NOMO-1 treated with DMSO at 0.1 percent for 48 hours (cell line): ENCODE measurements at regions not wholly inside any gene's neighbourhood (a gene's known extent, or its start where the extent isn't known, plus 50 kb on each side); places are given as distances from the start of the nearest gene placed in this dataset.
"Not testable (repeated sequence)": the region's sequence is repeated elsewhere in the genome, so short reads cannot be mapped to it uniquely, and the experiment has no call there.

Experiments used
- DNase-seq: peaks from one replicate; lab custom pipeline; 2025; ENCODE audit not compliant: unreplicated experiment; lab: John Stamatoyannopoulos, UW

DNA sequence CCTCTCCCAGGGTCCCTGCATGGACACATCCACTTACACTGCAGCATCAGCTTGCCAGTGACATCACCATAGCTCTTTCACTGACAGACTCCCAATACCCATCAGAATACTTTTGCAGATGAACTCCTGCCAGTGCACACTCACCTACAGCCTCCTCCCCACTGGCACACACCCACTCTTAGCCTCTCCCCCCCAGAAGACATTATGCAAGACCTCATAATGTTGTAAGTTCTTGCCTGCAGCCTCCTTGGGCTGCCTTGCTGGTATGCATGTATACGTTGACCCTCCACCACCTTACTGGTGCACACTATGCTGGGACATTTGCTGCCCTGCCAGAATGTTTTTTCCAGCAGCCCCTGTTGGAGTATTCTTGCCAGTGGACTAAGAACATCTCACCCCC, 324.2 kb downstream of the AEBP2 start:
- no peak for DNase-seq

DNA sequence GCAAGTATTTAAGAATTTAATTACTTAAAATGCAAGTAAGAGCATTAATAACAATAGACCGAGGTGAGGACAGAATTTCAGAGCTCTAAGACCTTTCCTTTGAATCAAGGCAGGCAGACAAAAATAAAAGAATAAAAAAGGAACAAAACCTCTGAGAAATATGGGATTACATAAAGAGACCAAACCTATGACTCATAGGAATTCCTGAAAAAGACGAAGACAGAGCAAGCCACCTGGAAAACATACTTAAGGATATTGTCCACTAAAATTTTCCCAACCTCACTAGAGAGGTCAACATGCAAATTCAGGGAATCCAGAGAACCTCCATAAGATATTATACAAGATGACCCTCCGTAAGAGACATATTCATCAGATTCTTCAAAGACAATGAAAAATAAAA, 325.1 kb downstream of the AEBP2 start:
- DNase-seq: no peak

- no peak for DNase-seq
These were observed 332.6 kb downstream of the AEBP2 start for GRCh38 chr12:19771858-19772257.

- DNase-seq: no peak
These were observed 333.5 kb downstream of the AEBP2 start for GRCh38 chr12:19772776-19773175.

- DNase-seq: no peak
These were observed 335.9 kb downstream of the AEBP2 start for GRCh38 chr12:19775241-19775640.

DNA sequence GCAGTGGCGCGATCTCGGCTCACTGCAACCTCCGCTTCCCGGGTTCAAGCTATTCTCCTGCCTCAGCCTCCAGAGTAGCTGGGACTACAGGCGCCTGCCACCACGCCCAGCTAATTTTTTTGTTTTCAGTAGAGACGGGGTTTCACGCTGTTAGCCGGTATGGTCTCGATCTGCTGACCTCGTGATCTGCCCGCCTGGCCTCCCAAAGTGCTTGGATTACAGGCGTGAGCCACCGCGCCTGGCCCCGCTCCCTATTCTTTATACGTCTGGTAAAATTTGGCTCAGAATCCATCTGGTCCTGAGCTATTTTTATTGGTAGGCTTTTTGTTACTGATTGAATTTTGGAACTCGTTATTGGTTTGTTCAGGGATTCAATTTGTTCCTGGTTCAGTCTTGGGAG, 336.7 kb downstream of the AEBP2 start:
- not testable (repeated sequence) for DNase-seq

DNA sequence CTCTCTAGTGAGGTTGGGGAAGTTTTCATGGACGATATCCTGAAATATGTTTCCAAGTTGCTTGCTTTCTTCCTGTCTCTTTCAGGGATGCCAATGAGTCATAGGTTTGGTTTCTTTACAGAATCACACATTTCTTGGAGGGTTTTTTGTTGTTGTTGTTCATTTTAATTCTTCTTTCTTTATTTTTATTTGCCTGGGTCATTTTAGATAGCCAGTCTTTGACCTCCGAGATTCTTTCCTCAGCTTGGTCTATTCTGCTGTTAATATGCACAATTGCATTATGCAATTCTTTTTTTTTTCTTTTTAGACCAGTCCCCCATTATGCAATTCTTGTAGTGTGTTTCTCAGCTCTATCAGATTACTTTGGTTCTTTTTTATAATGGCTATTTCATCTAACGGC, 338.9 kb downstream of the AEBP2 start:
- peak; percentile 20 for DNase-seq

DNA sequence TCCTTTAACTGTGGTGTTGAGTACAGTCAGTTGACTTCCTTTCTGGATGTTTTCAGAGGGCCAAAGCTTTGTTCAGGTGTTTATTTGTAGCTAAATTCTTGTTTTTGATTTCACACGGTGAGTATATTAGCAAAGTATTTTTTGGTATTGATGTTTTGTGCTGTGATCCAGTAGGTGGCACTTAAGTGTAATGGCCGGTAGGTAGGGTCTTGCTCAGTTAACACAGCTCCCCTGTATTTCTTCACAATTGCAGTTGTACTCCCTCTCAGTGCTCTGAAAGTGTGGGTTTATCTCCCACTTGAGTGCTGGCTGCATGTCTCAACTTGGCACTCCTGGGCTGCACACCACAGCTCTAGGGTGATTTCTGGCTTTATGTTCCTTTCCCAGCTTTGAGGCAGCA, 339.5 kb downstream of the AEBP2 start:
- no peak for DNase-seq

GRCh38 chr12:19779395-19780056, 340.2 kb downstream of the AEBP2 start:
- DNase-seq: no peak

- DNase-seq: no peak
These were observed 341.2 kb downstream of the AEBP2 start for GRCh38 chr12:19780460-19780859.

GRCh38 chr12:19783547-19784444, 344.5 kb downstream of the AEBP2 start:
- no peak for DNase-seq

GRCh38 chr12:19792028-19792427, 352.7 kb downstream of the AEBP2 start:
- DNase-seq: peak; percentile 23

GRCh38 chr12:19794116-19794515, 354.8 kb downstream of the AEBP2 start:
- DNase-seq: no peak

GRCh38 chr12:19799216-19799615, 359.9 kb downstream of the AEBP2 start:
- no peak for DNase-seq

- DNase-seq: no peak
These were observed 360.8 kb downstream of the AEBP2 start for GRCh38 chr12:19799895-19800602.

DNA sequence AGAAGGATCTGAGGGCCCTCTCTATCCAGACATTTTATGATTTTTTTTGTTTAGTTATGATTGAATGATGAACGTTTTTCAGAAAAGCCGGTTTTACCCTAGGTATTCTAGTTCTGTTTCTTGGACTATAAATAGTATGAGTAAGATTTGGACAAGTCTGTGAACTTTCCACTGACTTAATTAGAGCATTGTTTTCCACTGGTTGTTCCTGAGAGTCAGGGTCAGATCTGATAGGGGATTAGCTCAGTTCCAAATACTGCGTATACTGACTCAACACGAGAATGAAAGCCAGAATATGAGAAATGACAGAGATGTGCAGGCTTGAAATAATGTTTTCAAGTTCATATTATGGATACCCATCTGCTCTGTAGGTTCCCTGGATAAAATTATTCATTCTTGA, 361.6 kb downstream of the AEBP2 start:
- no peak for DNase-seq

DNA sequence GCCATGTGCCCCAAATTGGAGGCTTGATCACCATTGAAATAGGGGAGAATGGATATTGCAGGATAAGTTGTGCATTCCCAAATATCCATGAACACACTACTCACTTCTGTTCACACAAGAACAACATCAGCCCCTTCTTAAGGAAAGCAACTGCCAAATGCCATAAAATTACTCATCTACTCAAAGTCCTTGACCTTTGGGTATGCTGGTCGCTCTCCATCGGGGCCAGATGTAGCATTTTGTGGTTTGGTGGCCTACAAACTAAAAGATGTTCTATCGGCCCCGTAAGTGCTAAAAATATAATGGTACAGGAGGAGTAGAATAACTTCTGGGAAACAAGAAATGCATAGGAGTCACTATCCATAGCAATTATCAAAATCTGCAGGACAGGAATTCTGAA, 362.6 kb downstream of the AEBP2 start:
- no peak for DNase-seq

GRCh38 chr12:19802915-19803314, 363.6 kb downstream of the AEBP2 start:
- DNase-seq: no peak

GRCh38 chr12:19804737-19805136, 365.4 kb downstream of the AEBP2 start:
- DNase-seq: no peak

GRCh38 chr12:19808371-19808770, 369.1 kb downstream of the AEBP2 start:
- DNase-seq: no peak

GRCh38 chr12:19810213-19810612, 370.9 kb downstream of the AEBP2 start:
- DNase-seq: no peak

GRCh38 chr12:19811922-19812321, 372.6 kb downstream of the AEBP2 start:
- DNase-seq: no peak
